ENCODE measurements at regions not wholly inside any gene's neighbourhood (a gene's known extent, or its start where the extent isn't known, plus 50 kb on each side); places are given as distances from the start of the nearest gene placed in this dataset.

- CTCF ChIA-PET = no interaction called here
- TF ChIP-seq, protein P1, sequence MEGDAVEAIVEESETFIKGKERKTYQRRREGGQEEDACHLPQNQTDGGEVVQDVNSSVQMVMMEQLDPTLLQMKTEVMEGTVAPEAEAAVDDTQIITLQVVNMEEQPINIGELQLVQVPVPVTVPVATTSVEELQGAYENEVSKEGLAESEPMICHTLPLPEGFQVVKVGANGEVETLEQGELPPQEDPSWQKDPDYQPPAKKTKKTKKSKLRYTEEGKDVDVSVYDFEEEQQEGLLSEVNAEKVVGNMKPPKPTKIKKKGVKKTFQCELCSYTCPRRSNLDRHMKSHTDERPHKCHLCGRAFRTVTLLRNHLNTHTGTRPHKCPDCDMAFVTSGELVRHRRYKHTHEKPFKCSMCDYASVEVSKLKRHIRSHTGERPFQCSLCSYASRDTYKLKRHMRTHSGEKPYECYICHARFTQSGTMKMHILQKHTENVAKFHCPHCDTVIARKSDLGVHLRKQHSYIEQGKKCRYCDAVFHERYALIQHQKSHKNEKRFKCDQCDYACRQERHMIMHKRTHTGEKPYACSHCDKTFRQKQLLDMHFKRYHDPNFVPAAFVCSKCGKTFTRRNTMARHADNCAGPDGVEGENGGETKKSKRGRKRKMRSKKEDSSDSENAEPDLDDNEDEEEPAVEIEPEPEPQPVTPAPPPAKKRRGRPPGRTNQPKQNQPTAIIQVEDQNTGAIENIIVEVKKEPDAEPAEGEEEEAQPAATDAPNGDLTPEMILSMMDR (IDR thresholded peaks at IDR 0.05) = no peak
- no peaks in the 10 kb centered on the region for H3K36me3 Mint-ChIP-seq (ENCODE audit: low read depth)
These were observed 85.5 kb upstream of the ZNF469 start for GRCh38 chr16:88297178-88297720.

DNA sequence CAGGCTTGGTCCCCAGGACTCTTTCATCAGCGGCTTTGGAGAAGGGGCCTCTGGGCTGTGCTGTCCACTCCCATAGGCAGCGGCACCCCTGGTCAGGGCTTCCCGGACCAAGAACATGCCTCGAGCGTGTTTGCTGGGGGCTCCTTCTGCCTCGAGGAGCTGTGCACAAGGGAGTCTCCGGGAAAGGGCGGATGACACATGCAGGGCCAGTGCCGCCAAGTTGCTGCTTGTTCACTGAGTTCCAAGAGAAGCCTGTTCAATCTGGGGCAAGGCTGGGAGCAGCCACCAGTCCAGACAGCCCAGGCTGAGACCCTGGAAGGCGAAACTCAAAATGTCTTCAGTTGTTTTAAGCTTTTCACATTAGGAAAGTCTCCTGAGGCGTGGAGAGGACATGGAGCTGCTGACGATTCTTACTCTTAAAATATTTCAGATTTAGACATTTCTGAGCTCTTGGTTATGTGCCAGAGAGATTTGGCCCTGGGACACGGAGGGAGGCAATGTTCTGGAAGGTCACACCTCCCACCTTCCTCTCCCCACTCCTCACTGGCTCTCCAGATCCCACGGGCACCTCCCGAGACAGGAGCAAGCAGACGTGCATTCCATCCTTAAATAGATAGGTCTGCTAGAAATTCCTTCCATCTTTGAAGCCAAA, 84.5 kb upstream of the ZNF469 start:
- H3K27ac Mint-ChIP-seq = no peak overlapping the region
- H3K36me3 Mint-ChIP-seq (ENCODE audit: low read depth) = no peaks in the 10 kb centered on the region
- H3K27me3 Mint-ChIP-seq = peaks cover 4% of the 10 kb centered on the region
- ATAC-seq = no peak
- ChIA-PET POLR2A (no interaction called here), CTCF (interaction anchor here (1.6 kb wide), 1 partner anchor 11 kb away, joined by 6 read pairs; no protein-coding TSS in a partner anchor)
- TF ChIP-seq, protein P1 (IDR thresholded peaks at IDR 0.05) = no peak
- intact Hi-C loops (cut with micrococcal nuclease) = no loop called here
- no peaks in the 10 kb centered on the region for H3K4me1 Mint-ChIP-seq (ENCODE audit: low read depth)
- no peak for DNase-seq
- H3K9me3 Mint-ChIP-seq = no peaks in the 10 kb centered on the region
- no peak overlapping the region for H3K4me3 Mint-ChIP-seq

More at GRCh38 chr16:88297178-88297720, 85.5 kb upstream of the ZNF469 start:
- Mint-ChIP-seq H3K27ac (no peak overlapping the region), H3K27me3 (peaks cover 9% of the 10 kb centered on the region), H3K4me3 (no peak overlapping the region), H3K9me3 (no peaks in the 10 kb centered on the region), H3K4me1 (ENCODE audit: low read depth) (no peaks in the 10 kb centered on the region)
- ATAC-seq = no peak
- POLR2A ChIA-PET = no interaction called here
- intact Hi-C loops (cut with micrococcal nuclease) = no loop called here
- DNase-seq = no peak

DNA sequence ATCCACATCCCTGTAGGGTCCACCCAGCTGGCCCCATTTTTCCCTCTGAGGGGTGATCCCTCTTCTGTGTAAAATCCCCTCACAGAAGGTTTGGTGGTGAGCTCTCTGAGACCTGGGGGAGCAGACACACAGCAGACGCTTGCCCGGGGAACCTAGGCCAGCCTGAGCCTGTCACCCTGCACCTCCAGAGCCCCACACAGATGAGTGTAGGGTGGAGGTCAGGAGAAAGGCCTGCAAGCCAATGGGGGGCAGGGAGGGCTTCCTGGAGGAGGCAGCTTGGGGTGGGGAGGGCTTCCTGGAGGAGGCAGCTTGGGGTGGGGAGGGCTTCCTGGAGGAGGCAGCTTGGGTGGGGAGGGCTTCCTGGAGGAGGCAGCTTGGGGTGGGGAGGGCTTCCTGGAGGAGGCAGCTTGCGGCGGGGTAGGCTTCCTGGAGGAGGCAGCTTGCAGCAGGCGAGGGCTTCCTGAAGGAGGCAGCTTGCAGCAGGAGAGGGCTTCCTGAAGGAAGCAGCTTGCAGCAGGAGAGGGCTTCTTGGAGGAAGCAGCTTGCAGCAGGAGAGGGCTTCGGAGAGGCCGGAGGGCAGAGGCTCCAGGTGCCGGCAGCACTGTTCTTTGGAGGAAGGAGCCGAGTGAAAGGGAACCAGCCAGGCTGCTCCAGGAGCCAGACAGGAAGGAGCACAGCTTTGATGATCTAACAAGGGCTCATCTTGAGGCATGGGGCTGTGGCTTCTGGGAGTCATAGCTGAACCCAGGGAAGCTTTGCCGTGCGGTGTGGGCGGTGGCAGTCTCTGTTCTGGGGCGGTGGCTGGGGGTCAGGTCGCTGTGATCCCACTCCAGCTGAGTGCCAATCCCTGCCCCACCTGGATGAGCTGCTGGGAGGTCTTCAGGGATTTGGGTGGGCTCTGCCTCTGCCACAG, 83.7 kb upstream of the ZNF469 start:
- intact Hi-C loops (cut with micrococcal nuclease) = no loop called here
- H3K4me3 Mint-ChIP-seq = no peak overlapping the region
- no peaks in the 10 kb centered on the region for H3K4me1 Mint-ChIP-seq (ENCODE audit: low read depth)
- H3K27me3 Mint-ChIP-seq = peaks cover 4% of the 10 kb centered on the region
- TF ChIP-seq, protein P1 (IDR thresholded peaks at IDR 0.05) = no peak
- POLR2A ChIA-PET = no interaction called here
- CTCF ChIA-PET = interaction anchor here (1.6 kb wide), 1 partner anchor 12 kb away, joined by 6 read pairs; no protein-coding TSS in a partner anchor
- no peak overlapping the region for H3K27ac Mint-ChIP-seq
- ATAC-seq (peak; percentile 61), DNase-seq (peak; percentile 24)
- no peaks in the 10 kb centered on the region for H3K36me3 Mint-ChIP-seq (ENCODE audit: low read depth)
- H3K9me3 Mint-ChIP-seq = no peaks in the 10 kb centered on the region

DNA sequence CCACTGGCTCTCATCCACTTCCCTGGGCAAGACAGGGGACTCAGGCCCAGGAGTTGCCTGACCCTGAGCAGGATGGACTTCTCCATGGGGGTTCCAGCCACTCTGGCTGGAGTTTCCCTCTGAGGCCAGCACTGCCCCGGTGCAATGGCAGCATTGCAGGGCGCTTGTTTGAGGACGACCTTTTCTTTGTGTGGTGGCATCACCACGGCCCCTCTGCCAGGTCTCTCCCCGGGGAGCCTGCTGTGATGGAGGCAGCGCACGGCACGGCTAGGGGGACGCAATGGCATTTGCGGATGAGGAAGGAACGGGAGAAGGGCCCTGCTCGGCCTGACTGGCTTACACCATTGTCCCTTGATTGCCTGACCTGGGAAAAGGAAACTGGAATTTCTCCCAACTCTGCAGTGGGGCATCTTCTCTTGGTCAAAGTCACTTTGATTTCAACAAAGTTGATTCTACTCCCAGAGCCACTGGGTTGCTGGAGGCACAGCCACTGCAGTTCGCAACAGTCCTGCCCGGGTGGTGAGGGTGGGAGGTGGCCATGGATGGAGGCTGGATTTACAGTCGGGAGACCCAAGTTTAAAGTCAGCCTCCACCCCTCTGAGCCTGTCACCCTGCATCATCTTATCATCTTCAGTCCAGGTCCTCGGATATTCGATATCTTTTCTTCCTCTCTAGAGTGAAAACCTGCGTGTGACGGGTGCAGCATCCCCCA, 82.9 kb upstream of the ZNF469 start:
- ChIA-PET CTCF (interaction anchor here (2.3 kb wide), 1 partner anchor 13 kb away, joined by 7 read pairs; no protein-coding TSS in a partner anchor), POLR2A (no interaction called here)
- Mint-ChIP-seq H3K36me3 (ENCODE audit: low read depth) (no peaks in the 10 kb centered on the region), H3K27ac (no peak overlapping the region), H3K27me3 (peaks cover 4% of the 10 kb centered on the region), H3K4me3 (no peak overlapping the region), H3K9me3 (no peaks in the 10 kb centered on the region), H3K4me1 (ENCODE audit: low read depth) (no peaks in the 10 kb centered on the region)
- ATAC-seq (no peak), DNase-seq (no peak)
- TF ChIP-seq, protein P1 (IDR thresholded peaks at IDR 0.05) = no peak
- intact Hi-C loops (cut with micrococcal nuclease) = no loop called here

Data from activated CD8-positive, alpha-beta T cell treated with anti-CD3 and anti-CD28 coated beads for 36 hours (primary cell).